Activated T-cell treated with anti-CD3 and anti-CD28 coated beads for 24 hours (primary cell): ENCODE measurements at regions not wholly inside any gene's neighbourhood (a gene's known extent, or its start where the extent isn't known, plus 50 kb on each side); places are given as distances from the start of the nearest gene placed in this dataset.

Experiments
- DNase-seq: peaks from one replicate; pipeline ENCODE4 v3.0.0-alpha.2; 2020; ENCODE audit warnings: low read depth

DNA sequence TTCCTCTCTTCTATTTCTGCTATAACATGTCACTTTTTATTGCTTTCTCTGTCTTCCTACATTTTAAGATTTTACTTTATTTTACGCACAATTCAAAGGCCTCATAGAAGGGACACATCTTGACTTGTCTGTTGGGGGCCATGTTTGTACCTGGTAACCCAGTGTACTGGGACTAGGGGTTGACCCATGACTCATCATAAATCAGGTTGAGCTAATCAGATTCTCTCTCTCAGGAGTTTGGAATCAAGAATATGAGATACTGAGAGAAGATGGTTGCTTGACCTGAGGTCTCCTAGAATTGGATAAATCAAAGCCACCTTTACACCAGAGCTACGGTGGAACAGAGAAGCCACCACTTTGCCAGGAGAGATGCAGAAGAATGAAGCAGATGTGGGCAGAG lies 153.0 kb downstream of the UXS1 start:
- DNase-seq, result no peak

- no peak for DNase-seq
These were observed 154.3 kb downstream of the UXS1 start for GRCh38 chr2:106039634-106040315.

DNA sequence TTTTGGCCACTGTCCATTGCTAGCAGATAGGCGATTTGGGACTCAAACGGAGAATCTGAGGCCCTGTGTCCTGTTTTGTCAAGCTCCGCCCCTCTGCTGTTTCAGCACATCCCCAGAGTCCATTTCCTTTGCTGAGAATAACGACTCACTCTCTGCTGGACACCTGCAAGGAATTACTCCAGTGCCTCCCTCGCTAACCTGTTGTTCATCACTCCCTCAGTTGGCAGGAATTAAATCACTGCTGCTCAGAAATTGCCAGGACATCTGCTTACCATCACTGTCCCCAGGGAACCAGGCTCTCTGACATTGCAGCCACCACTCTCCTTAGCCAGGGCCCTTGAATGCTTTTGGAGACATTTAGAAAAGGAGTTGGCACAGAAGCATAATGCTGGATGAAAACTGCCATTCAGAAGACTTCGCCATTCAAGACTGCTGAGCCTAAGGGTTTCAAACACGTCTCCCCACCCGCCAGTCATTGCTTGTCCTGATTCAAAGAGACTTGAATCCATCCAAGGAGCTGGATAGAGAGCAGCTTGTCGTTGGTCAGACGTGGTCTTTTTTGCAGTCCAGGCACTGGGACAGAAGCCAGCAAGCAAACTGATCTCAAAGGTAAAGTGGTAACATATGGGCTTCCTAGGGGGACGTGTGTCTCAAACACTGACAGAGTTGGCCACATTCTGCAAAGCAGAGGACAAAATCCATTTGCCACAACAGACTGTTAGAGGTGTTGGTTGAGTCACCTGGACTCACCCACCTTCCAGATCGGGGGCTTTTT lies 155.3 kb downstream of the UXS1 start:
- no peak for DNase-seq

- no peak for DNase-seq
These were observed 156.2 kb downstream of the UXS1 start for GRCh38 chr2:106037932-106038331.

DNA sequence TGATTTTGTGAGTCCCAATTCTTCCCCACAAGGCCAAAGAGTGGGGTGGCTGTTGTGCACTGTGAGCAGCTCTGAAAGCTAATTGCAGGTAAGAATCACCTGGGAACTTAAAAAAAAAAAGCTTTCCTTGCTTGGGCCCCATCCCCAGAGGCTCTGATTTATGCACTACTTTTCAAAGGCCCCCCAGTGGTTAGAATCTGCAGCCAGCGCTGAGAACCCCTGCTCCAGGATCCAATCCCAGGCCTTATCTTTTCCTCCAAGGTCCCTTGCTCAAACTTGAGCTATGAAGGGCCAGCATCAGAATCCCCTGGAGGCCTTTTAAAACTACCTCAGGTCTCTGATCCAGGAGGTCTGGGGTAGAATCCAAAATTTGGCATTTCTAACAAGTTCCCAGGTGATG lies 156.8 kb downstream of the UXS1 start:
- DNase-seq, result no peak

DNA sequence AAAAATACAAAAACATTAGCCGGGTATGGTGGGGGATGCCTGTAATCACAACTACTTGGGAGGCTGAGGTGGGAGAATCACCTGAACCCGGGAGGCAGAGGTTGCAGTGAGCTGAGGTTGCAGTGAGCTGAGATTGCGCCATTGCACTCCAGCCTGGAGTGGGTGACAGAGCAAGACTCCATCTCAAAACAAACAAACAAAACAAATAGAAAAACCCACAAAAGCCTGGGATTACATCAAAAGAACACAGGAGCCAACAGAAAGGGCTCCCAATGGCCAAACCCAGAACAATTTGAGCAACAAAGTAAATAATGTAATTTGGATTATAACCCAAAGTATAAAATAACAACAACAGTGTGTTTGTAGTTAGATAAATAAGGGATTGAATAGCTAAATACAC lies 159.8 kb downstream of the UXS1 start:
- no peak for DNase-seq

- no peak for DNase-seq
These were observed 161.4 kb downstream of the UXS1 start for GRCh38 chr2:106032676-106033075.

DNA sequence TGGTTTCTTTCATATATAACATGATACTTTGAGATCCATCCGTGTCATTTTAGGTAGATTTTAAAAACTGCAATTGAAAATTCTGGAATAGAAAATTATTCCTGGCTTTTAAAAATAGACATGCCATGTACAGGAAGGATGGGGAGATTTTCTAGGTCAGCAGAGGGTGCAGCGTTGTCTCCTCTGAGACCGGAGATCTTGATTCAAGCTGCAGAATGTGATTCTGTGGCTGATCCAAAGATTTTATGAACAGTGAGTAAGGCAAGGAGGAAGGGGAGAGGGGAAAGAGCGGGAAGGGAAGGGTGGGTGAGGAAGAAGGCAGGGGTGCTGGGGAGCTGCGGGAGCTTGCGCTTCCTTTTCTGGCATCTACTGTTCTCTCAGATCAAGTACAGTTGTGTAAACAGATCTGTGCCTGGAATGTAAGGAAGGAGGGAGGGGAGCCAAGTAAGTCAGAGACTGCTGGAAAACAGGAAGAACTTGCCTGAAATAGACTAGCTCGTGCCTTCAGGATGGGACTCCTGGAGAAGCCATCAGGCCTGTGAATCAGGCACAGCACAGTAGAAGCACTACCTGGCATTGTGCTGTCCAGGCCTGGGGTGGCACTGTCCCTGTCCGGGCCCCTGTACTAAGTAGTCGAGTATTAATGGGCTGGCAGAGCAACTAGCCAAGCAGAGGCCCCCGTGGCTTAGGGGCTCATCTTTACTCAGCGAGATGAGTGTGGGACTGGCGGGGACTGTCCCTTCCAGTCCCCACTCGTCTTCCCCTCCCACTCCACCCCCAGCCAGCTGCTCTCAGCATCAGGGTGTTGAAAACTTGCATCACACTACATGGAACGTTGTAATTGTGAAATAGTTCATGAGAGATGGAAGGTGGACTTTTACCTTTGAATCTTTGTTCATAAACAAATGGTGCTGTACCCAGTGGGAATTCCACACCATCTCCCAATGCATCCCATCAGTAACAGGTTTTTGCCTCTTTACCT lies 163.5 kb downstream of the UXS1 start:
- DNase-seq, result peak; percentile 9

DNA sequence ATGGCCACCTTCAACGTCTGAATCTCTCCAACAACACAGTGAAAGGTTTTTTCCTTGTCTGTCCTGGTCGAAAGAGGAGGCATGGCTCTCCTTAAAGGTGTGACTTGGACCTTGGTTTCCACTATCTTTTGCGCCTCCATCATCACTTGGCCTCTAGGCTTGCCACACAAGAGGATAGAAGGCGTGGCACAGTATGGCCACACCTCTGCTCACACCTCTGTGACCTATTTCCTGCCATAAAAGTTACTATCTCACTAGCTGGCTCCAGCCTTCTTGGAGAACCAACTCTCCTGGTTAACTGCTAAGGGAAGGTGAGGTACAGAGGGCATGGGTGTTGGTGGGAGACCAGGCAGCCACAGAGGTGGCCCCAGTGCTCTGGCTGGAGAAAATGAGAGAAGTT lies 165.9 kb downstream of the UXS1 start:
- DNase-seq, result no peak

DNA sequence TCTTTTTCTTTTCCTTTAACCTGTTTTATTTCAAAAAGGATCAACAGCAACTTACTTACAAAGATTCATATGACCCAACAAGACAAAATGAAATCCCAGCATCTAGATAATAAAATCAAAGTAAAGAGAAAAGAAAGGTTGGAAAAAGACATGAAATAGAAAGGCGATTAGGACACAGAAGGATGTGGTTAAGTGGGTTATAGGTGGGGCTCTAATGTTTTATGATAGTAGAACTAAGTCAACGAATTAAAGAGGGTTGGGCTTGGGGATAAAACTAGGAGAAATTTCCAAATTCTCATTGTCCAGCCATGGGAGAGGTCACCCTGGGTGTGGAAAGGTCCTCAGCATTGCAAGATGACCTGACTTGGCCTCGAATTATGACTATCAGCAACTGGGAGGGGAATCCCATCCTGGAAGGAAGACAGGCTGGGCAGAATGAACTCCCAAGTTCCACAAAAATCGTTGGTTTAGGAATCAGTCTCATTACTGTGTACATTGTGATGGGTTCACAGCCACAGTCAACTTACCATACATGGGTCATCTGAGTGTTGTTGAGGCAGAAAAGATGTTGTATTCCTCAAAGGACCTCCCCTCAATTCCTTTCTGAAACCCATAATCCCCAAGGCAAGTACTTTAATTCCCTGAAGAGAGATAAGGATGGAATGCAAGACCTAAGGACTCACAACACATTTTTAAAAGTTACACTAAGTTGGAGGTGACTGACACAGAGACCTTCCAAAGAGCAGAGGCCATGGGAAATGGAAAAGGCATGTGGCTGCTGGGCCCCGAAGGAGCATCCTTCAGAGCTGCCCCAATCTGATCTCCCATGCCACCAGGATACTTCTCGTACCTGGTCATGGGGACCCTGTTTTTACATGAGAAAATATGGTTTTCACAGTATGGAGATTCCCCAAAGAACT lies 167.6 kb downstream of the UXS1 start:
- DNase-seq, result no peak

- DNase-seq, result no peak
These were observed 168.3 kb downstream of the UXS1 start for GRCh38 chr2:106025796-106026195.

DNA sequence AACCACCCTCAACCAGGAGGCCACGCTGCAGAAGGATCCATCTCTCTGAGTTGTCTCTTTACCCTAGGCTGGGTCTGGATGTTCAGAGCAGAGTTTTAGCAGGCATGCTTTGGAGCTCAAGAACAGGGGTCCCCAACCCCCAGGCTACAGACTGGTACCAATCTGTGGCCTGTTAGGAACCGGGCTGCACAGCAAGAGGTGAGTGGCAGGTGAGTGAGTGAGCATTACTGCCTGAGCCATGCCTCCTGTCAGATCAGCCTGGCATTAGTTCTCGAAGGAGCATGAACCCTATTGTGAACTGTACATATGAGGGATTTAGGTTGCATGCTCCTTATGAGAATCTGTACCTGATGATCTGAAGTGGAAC lies 172.5 kb downstream of the UXS1 start:
- DNase-seq, result no peak

- no peak for DNase-seq
These were observed 173.1 kb downstream of the UXS1 start for GRCh38 chr2:106020821-106021661.

GRCh38 chr2:106020032-106020431 lies 174.1 kb downstream of the UXS1 start:
- no peak for DNase-seq

GRCh38 chr2:106018141-106018540 lies 176.0 kb downstream of the UXS1 start:
- no peak for DNase-seq

DNA sequence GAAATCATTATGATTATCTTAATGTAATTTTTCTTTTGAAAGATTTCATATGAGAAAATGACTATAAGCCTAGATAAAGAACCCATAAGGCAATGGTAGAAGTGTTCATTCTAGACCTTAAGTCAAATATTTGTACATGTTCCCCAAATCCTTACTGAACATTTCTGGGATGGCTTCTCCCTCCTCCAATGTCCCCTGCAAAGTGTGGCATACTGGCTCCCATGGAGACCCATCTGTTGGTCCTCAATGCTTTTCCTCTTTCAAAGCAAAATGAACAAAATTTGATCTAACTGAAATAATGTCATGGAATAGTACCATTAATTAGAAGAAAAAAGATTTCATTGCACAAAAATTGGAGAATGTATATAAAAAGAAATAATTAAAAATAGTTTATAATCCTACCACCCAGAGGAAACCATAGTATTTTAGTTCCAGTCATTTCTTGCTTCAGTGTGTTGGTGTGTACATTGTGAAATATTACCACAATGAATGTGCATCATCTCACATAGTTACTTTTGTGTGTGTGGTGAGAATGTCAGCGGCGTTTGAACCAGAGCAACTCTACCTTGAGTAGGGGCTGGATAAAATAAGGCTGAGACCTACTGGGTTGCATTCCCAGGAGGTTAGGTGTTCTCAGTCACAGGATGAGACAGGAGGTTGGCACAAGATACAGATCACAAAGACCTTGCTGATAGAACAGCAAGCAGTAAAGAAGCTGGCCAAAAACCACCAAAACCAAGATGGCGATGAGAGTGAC lies 181.3 kb downstream of the UXS1 start:
- no peak for DNase-seq

DNA sequence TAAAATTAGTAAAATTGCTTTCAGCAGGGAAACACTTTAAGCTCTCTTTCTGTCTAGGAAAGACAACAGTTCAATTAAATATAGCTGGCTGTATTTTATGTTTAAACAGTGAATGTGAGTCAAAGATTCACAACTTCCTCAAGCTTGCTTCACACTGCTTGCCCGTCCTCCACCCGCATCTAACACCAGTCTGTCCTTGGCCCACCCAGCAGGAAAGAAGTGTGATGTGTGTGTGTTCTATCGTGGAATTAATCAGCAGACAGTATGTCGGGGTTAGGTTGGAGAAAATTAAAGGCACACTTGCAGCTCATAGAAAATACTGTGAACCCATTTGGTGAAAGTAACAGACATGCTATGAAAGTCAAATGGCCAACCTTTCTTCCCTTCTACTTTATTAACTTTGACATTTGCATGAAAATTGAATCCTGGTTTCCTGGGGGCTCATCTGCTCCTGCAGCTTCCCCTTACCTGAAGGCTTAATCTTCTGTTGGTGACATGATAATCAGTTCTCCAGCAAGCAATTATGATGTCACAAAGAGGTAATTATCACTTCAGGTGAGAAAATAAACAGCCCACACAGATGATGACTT lies 182.0 kb downstream of the UXS1 start:
- no peak for DNase-seq

- DNase-seq, result no peak
These were observed 182.7 kb downstream of the UXS1 start for GRCh38 chr2:106011380-106011779.

DNA sequence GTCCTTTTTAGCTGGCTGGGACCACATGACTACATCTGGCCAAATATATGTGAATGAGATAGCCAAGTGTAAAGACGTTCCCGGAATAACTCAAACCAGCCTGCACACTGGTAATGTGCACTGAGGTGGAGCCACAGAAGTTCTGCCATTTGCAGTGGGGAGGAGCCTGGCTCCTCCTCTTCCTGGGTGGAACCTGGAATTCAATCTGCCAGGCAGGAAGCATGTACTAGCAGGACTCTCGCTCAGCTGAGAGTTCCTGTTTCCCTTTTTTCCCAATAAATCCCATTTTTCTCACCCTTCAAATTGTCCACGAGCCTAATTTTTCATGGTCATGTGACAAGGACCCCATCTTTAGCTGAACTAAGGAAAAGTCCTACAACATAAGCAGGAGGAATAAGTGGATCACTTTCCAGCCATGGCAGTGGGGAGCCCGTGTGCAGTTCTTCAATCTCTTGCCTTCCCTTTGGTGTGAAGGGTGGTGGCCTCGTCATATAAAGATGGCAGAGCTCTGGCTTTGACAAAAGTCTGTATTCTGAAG lies 183.2 kb downstream of the UXS1 start:
- no peak for DNase-seq
